ENCODE measurements at regions not wholly inside any gene's neighbourhood (a gene's known extent, or its start where the extent isn't known, plus 50 kb on each side); places are given as distances from the start of the nearest gene placed in this dataset.

DNA sequence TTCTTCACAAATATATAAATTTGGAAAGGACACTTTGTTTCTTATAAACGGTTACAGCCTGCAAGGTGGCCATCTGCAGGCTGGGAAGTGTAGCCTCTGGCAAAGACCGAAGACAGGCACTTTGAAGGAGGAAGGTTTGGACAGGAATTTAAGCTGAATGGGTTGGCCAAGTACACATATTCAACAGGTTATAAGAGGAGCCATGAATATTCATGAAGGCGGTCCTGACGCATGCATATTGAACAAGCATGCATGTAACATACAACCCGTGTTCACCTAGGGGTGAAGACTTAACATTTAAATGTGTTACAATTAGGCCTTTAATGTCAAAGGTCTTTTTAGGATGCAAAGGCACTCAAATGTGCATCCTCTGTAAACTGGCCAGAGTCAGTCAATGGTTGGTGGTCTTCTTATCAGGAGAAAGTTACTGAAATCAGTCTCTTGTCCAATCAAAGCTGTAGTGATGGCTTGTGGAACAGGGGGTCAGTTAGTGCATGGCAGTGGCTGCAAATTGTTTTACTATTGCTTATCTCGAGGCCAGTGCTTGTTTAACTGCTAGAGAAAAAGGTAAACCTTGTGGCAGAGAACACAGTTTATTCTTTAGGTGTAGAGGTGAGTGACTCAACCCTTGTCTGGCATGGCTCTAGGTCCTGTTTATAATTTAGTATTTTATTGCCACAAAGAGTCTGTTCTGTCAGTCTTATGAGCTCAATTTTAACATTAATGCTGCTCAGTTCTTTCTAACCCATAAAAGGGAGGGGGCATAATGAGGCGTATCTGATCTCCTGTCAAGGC is 70.3 kb upstream of the F3 start:
- no peak overlapping the region for H2AFZ ChIP-seq (replicated peaks; ENCODE audit: low read length, poor library complexity)
- peaks cover 23% of the 10 kb centered on the region for H3K4me1 ChIP-seq (ENCODE audit: control insufficient read depth, insufficient read depth, low read length)
- no peak for ATAC-seq (ENCODE audit: low read depth)
- H3K18ac ChIP-seq (ENCODE audit: low read depth, low read length): peak overlapping the region; percentile 76; the same call in 1 of the 2 replicates
- no peaks in the 10 kb centered on the region for H3K27me3 ChIP-seq (ENCODE audit: control insufficient read depth, insufficient read depth, low read length)
- ChIA-PET CTCF (no interaction called here), POLR2A (ENCODE audit: unreplicated experiment) (interaction anchor here (0.5 to 1.0 kb wide), 2 partner anchors 70 to 189 kb away, joined by 4 to 5 read pairs; partner anchors contain the start of gene F3)
- dilution Hi-C loops (cut with HindIII; ENCODE audit: low sequenced_read_pairs, unreplicated experiment) (no loop called here), in situ Hi-C loops (cut with MboI; ENCODE audit: low sequenced_read_pairs) (no loop called here), intact Hi-C loops (cut with micrococcal nuclease) (no loop called here)
- H3K4me3 ChIP-seq (ENCODE audit: insufficient read depth, low read depth, low read length): no peak overlapping the region
- no peak overlapping the region for H3K9ac ChIP-seq (ENCODE audit: low read depth, low read length)
- H3K23ac ChIP-seq (ENCODE audit: low read depth, low read length): peak overlapping the region; percentile 52; the same call in 1 of the 2 replicates
- peak overlapping the region; percentile 7; the same call in 1 of the 2 replicates for H3K56ac ChIP-seq (ENCODE audit: extremely low read depth, insufficient read depth, low read length)
- H4K8ac ChIP-seq (ENCODE audit: low read depth in 2 of 2, low read length in 2 of 2): peak overlapping the region; percentile 32 to 54; a peak in 3 of 4 replicates
- H2BK120ac ChIP-seq (ENCODE audit: low read depth, low read length): peak overlapping the region; percentile 88
- peak overlapping the region; percentile 75 for H3K14ac ChIP-seq (replicated peaks; ENCODE audit: low read depth, low read length)
- no peak overlapping the region for H2AK9ac ChIP-seq (replicated peaks; ENCODE audit: low read depth, low read length, poor library complexity)
- H4K5ac ChIP-seq (ENCODE audit: low read depth, low read length): no peak overlapping the region; the same call in 1 of the 2 replicates
- BruUV-seq (replicated peaks): no TSS peak
- peaks cover 19% of the 10 kb centered on the region for H3K9me1 ChIP-seq (ENCODE audit: insufficient read depth, low read length)
- TF ChIP-seq, protein P1, sequence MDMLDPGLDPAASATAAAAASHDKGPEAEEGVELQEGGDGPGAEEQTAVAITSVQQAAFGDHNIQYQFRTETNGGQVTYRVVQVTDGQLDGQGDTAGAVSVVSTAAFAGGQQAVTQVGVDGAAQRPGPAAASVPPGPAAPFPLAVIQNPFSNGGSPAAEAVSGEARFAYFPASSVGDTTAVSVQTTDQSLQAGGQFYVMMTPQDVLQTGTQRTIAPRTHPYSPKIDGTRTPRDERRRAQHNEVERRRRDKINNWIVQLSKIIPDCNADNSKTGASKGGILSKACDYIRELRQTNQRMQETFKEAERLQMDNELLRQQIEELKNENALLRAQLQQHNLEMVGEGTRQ (IDR thresholded peaks at IDR 0.05; ENCODE audit: low read depth, low read length): no peak
- TF ChIP-seq, protein P2, sequence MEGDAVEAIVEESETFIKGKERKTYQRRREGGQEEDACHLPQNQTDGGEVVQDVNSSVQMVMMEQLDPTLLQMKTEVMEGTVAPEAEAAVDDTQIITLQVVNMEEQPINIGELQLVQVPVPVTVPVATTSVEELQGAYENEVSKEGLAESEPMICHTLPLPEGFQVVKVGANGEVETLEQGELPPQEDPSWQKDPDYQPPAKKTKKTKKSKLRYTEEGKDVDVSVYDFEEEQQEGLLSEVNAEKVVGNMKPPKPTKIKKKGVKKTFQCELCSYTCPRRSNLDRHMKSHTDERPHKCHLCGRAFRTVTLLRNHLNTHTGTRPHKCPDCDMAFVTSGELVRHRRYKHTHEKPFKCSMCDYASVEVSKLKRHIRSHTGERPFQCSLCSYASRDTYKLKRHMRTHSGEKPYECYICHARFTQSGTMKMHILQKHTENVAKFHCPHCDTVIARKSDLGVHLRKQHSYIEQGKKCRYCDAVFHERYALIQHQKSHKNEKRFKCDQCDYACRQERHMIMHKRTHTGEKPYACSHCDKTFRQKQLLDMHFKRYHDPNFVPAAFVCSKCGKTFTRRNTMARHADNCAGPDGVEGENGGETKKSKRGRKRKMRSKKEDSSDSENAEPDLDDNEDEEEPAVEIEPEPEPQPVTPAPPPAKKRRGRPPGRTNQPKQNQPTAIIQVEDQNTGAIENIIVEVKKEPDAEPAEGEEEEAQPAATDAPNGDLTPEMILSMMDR (conservative IDR thresholded peaks at IDR 0.05; ENCODE audit: low read depth, low read length): no peak
- TF ChIP-seq BHLHE40 (IDR thresholded peaks at IDR 0.05; ENCODE audit: low read depth, low read length): no peak
- TF ChIP-seq POLR2A (IDR thresholded peaks at IDR 0.05; ENCODE audit: low read depth, low read length): no peak
- no peak for TF ChIP-seq RAD21 (IDR thresholded peaks at IDR 0.05; ENCODE audit: low read length)
- TF ChIP-seq RCOR1 (IDR thresholded peaks at IDR 0.05; ENCODE audit: insufficient replicate concordance, low read length): no peak
- no peak for TF ChIP-seq RFX5 (IDR thresholded peaks at IDR 0.05; ENCODE audit: low read depth, low read length)
- TF ChIP-seq NFE2L2 (IDR thresholded peaks at IDR 0.05; ENCODE audit: low read depth, low read length): no peak
- TF ChIP-seq CHD1 (IDR thresholded peaks at IDR 0.05; ENCODE audit: low read depth, low read length): no peak
- no peak overlapping the region for H3K27ac ChIP-seq (ENCODE audit: insufficient read depth, low read length)
- peak overlapping the region; percentile 63 for H2AK5ac ChIP-seq (ENCODE audit: low read depth, low read length)
- peak overlapping the region; percentile 91 for H4K91ac ChIP-seq (ENCODE audit: insufficient read depth, low read depth, low read length)
- H2BK15ac ChIP-seq (ENCODE audit: low read depth, low read length): peak overlapping the region; percentile 93; the same call in 1 of the 3 replicates
- H2BK5ac ChIP-seq (ENCODE audit: low read depth, low read length, poor library complexity, severe bottlenecking): peak overlapping the region; percentile 47
- peak overlapping the region; percentile 85; the same call in 1 of the 2 replicates for H3K4ac ChIP-seq (ENCODE audit: low read depth, low read length)
- H3K36me3 ChIP-seq (ENCODE audit: control insufficient read depth, insufficient read depth, low read length): no peaks in the 10 kb centered on the region
- 94% methylated on average over 3 of the region's 7 CpGs; no CpG with 5 or more reads in 1 of the 2 experiments for WGBS, 2 experiments (ENCODE audit: extremely low coverage in 2 of 2, insufficient read length in 1 of 2)
- H3K9me3 ChIP-seq (ENCODE audit: control insufficient read depth, insufficient read depth, low read length): no peaks in the 10 kb centered on the region
- no peaks in the 10 kb centered on the region for H4K20me1 ChIP-seq (ENCODE audit: insufficient read depth, low read length)
- H3K79me1 ChIP-seq (ENCODE audit: low read depth in 1 of 2, low read length in 2 of 2): no peaks in the 10 kb centered on the region; a peak in 1 of 4 replicates
- no peak for DNase-seq
- peak overlapping the region; percentile 87 for H2BK20ac ChIP-seq (ENCODE audit: low read depth, low read length)
- H3K4me2 ChIP-seq (ENCODE audit: low read depth, low read length): no peak overlapping the region
